GM12878 (cell line): ENCODE measurements at regions not wholly inside any gene's neighbourhood (a gene's known extent, or its start where the extent isn't known, plus 50 kb on each side); places are given as distances from the start of the nearest gene placed in this dataset.

ENCODE experiments used
- ATAC-seq: fragments of 200-7000 bp; cut with Tn5 transposase; 3 replicates; pipeline ENCODE4 v1.9.1; 2020; ENCODE audit warnings: mild to moderate bottlenecking, moderate library complexity
- BruUV-seq: library from RNA; stranded (reverse); fragments of 400-500 nt; replicated peaks from 2 replicates; lab custom pipeline; 2021; lab: Mats Ljungman, UMichigan
- CTCF ChIA-PET: fragments of 300-600 bp; sonication (Branson Sonifier 250); formaldehyde crosslinking; extraction: SDS; loops from one replicate; lab custom pipeline; 2021; ENCODE audit warnings: inconsistent platforms; lab: Yijun Ruan, JAX
- POLR2A ChIA-PET: fragments of 350-600 bp; formaldehyde crosslinking; extraction: SDS; loops from one replicate; lab custom pipeline; 2021; ENCODE audit warnings: inconsistent platforms; lab: Charles Lee
- RAD21 ChIA-PET: fragments of 300-600 bp; sonication (Branson Sonifier 250); formaldehyde crosslinking; loops from one replicate; lab custom pipeline; 2023; ENCODE audit warnings: antibody characterized with exemption; ENCODE audit not compliant: unreplicated experiment; lab: Charles Lee
- SMC1A ChIA-PET: fragments of 300-600 bp; sonication (Branson Sonifier 250); formaldehyde crosslinking; loops from one replicate; lab custom pipeline; 2023; ENCODE audit not compliant: unreplicated experiment, uncharacterized antibody; lab: Charles Lee
- DNase-seq: peaks from one replicate; pipeline ENCODE4 v3.0.0-alpha.2; 2011; ENCODE audit warnings: low read depth, low spot score
- FAIRE-seq: peaks from 3 replicates; lab custom pipeline; 2011; peaks lifted over from hg19 to GRCh38; lab: Jason Lieb, UNC
- H2AFZ ChIP-seq: 2 replicates; pipeline ENCODE4 v1.6.0; 2011; ENCODE audit warnings: low read depth, low read length, control low read depth; ENCODE audit not compliant: control insufficient read depth
- H3K27ac ChIP-seq: 2 replicates; pipeline ENCODE4 v1.5.1; 2011; ENCODE audit warnings: control low read depth; ENCODE audit not compliant: control insufficient read depth, insufficient read depth
- H3K27me3 ChIP-seq, 2 experiments: replicated peaks in 1 of 2; 2 replicates each; pipeline versions ENCODE4 v1.6.0 to v1.6.1; 2011; ENCODE audit warnings: low read length in 1 of 2; ENCODE audit not compliant: control insufficient read depth in 2 of 2, insufficient read depth in 2 of 2
- H3K36me3 ChIP-seq, 2 experiments: 2 replicates each; pipeline ENCODE4 v1.5.1; 2011; ENCODE audit warnings: low read length in 1 of 2; ENCODE audit not compliant: control insufficient read depth in 2 of 2, insufficient read depth in 2 of 2
- H3K4me1 ChIP-seq: 2 replicates; pipeline ENCODE4 v1.6.1; 2011; ENCODE audit warnings: mild to moderate bottlenecking, low read length, moderate library complexity, mixed read lengths; ENCODE audit not compliant: control insufficient read depth, insufficient read depth
- H3K4me2 ChIP-seq: 2 replicates; pipeline ENCODE4 v1.6.0; 2011; ENCODE audit warnings: control low read depth; ENCODE audit not compliant: control insufficient read depth, insufficient read depth
- H3K4me3 ChIP-seq: fragments of 200-600 bp; sonication (generic); 2 replicates; pipeline ENCODE4 v1.5.1; 2016
- H3K79me2 ChIP-seq: 2 replicates; pipeline ENCODE4 v1.6.0; 2011; ENCODE audit warnings: low read length; ENCODE audit not compliant: control insufficient read depth, insufficient read depth
- H3K9ac ChIP-seq: 2 replicates; pipeline ENCODE4 v1.8.0; 2011; ENCODE audit warnings: low read length, control low read depth, mixed read lengths; ENCODE audit not compliant: control insufficient read depth, insufficient read depth
- H3K9me3 ChIP-seq: replicated peaks from 3 replicates; pipeline ENCODE4 v1.5.1; 2011; ENCODE audit warnings: mild to moderate bottlenecking, low read length; ENCODE audit not compliant: control insufficient read depth, insufficient read depth
- H4K20me1 ChIP-seq: 2 replicates; pipeline ENCODE4 v1.6.0; 2011; ENCODE audit not compliant: control insufficient read depth, insufficient read depth
- FOXM1 ChIP-seq: IDR thresholded peaks from 2 replicates; pipeline ENCODE4 v1.6.1; 2012; ENCODE audit warnings: low read depth, mild to moderate bottlenecking, inconsistent platforms, low read length, moderate library complexity
- MYC ChIP-seq: IDR thresholded peaks from 2 replicates; pipeline ENCODE4 v1.6.1; 2011; ENCODE audit warnings: mild to moderate bottlenecking, low read length, moderate library complexity, inconsistent platforms; ENCODE audit not compliant: insufficient read depth, insufficient replicate concordance, insufficient read length, severe bottlenecking
- NFYA ChIP-seq: IDR thresholded peaks from 2 replicates; pipeline ENCODE4 v1.6.1; 2011; ENCODE audit warnings: low read depth, mild to moderate bottlenecking, low read length, improper control_type of control experiment, borderline replicate concordance
- WGBS: methylation state at CpG from one replicate; pipeline ENCODE4 v1.1.6; 2016; ENCODE audit warnings: low lambda C conversion rate; ENCODE audit not compliant: insufficient replicate concordance, insufficient coverage; ENCODE audit errors: missing lambda C conversion rate; 5-methylcytosine and 5-hydroxymethylcytosine counted together
- in situ Hi-C: fragments of 300-500 bp; cut with MboI; formaldehyde crosslinking; loops from 9 replicates; pipeline ENCODE4 v1.14.3; 2018; ENCODE audit warnings: mixed read lengths
- intact Hi-C: fragments of 100-400 bp; cut with micrococcal nuclease; formaldehyde crosslinking; loops from one replicate; pipeline ENCODE4 v1.14.2; 2022; ENCODE audit not compliant: unreplicated experiment

DNA sequence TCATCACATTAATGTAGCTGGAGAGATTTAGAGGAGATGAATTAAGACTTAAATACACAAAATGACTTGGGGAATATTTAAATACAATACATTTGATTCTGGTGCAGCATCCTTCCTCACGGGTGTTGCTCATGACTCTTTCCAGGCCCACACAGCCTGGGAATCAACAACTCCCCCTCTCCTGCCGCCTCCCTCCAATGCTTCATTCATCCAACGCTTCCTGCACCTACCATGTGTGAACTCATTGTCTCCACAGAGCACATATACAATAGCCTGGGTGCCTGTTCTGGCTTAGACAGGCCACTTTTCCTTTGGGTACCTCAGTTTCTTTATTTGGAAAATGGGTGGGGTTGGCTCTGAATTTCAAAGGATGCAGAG is 476.9 kb upstream of the CADM1 start:
- SMC1A ChIA-PET = interaction anchor here (0.7 kb wide), 1 partner anchor 51 kb away, joined by 3 read pairs; no protein-coding TSS in a partner anchor
- Histone ChIP-seq H3K9ac (no peak overlapping the region), H3K27me3 (no peaks in the 10 kb centered on the region), H3K79me2 (no peaks in the 10 kb centered on the region), H3K9me3 (no peaks in the 10 kb centered on the region; the same call in 2 of the 3 replicates), H3K36me3 (no peaks in the 10 kb centered on the region), H4K20me1 (no peaks in the 10 kb centered on the region), H3K27ac (no peak overlapping the region), H3K4me3 (no peak overlapping the region), H2AFZ (no peak overlapping the region), H3K4me2 (no peak overlapping the region), H3K4me1 (no peaks in the 10 kb centered on the region)
- POLR2A ChIA-PET = no interaction called here
- RAD21 ChIA-PET = no interaction called here
- TF ChIP-seq FOXM1 = no peak
- no peak for TF ChIP-seq NFYA
- intact Hi-C loops = no loop called here
- DNase-seq (no peak), ATAC-seq (no peak), FAIRE-seq (no peak)
- CTCF ChIA-PET = interaction anchor here (1.0 kb wide), 1 partner anchor 9 kb away, joined by 3 read pairs; no protein-coding TSS in a partner anchor
- no TSS peak for BruUV-seq
- WGBS = 58% methylated on average over 3 of the region's 3 CpGs
- in situ Hi-C loops = no loop called here

GRCh38 chr11:115980337-115981103 is 476.3 kb upstream of the CADM1 start:
- TF ChIP-seq MYC = no peak
- no peak overlapping the region for H3K4me3 ChIP-seq
- no peak overlapping the region for H2AFZ ChIP-seq
- H3K4me2 ChIP-seq = no peak overlapping the region
- no peaks in the 10 kb centered on the region for H4K20me1 ChIP-seq
- DNase-seq (no peak), FAIRE-seq (no peak), ATAC-seq (no peak)
- intact Hi-C loops = no loop called here
- ChIA-PET CTCF (no interaction called here), POLR2A (no interaction called here), RAD21 (no interaction called here), SMC1A (interaction anchor here (0.7 kb wide), 1 partner anchor 50 kb away, joined by 3 read pairs; no protein-coding TSS in a partner anchor)
- H3K79me2 ChIP-seq = no peaks in the 10 kb centered on the region
- no peaks in the 10 kb centered on the region for H3K36me3 ChIP-seq
- in situ Hi-C loops = no loop called here
- WGBS = 69% methylated on average over 14 of the region's 14 CpGs
- no peaks in the 10 kb centered on the region for H3K4me1 ChIP-seq
- no peak overlapping the region for H3K9ac ChIP-seq
- no TSS peak for BruUV-seq
- no peaks in the 10 kb centered on the region; the same call in 2 of the 3 replicates for H3K9me3 ChIP-seq
- H3K27me3 ChIP-seq = no peaks in the 10 kb centered on the region
- no peak overlapping the region for H3K27ac ChIP-seq
